H9 (cell line): ENCODE measurements at regions not wholly inside any gene's neighbourhood (a gene's known extent, or its start where the extent isn't known, plus 50 kb on each side); places are given as distances from the start of the nearest gene placed in this dataset.
"Not testable (repeated sequence)": the region's sequence is repeated elsewhere in the genome, so short reads cannot be mapped to it uniquely, and the experiment has no call there.

Source experiments
- DNase-seq: peaks from one replicate; pipeline ENCODE4 v3.0.0-alpha.2; 2017
- H2AFZ ChIP-seq: one replicate; pipeline ENCODE4 v1.6.1; 2013; ENCODE audit warnings: mild to moderate bottlenecking, low read length, control low read depth, moderate library complexity
- H2AK5ac ChIP-seq: 2 replicates; pipeline ENCODE4 v1.6.1; 2013; ENCODE audit warnings: low read length, control low read depth, mixed read lengths; ENCODE audit not compliant: insufficient read length
- H2BK120ac ChIP-seq: one replicate; pipeline ENCODE4 v1.6.1; 2013; ENCODE audit warnings: low read depth, mild to moderate bottlenecking, low read length, control low read depth, inconsistent platforms; ENCODE audit not compliant: poor library complexity, severe bottlenecking
- H2BK12ac ChIP-seq: 2 replicates; pipeline ENCODE4 v1.6.1; 2013; ENCODE audit warnings: low read length, control low read depth, mixed read lengths, low read depth; ENCODE audit not compliant: insufficient read length
- H2BK15ac ChIP-seq: 2 replicates; pipeline ENCODE4 v1.6.1; 2013; ENCODE audit warnings: low read depth, low read length, control low read depth
- H2BK20ac ChIP-seq: one replicate; pipeline ENCODE4 v1.6.1; 2013; ENCODE audit warnings: low read depth, mild to moderate bottlenecking, low read length, control low read depth, inconsistent platforms; ENCODE audit not compliant: poor library complexity, severe bottlenecking
- H2BK5ac ChIP-seq: 2 replicates; pipeline ENCODE4 v1.6.1; 2013; ENCODE audit warnings: low read length, control low read depth, mixed read lengths; ENCODE audit not compliant: insufficient read length
- H3K14ac ChIP-seq: 2 replicates; pipeline ENCODE4 v1.6.1; 2013; ENCODE audit warnings: low read length, control low read depth; ENCODE audit not compliant: insufficient read depth
- H3K18ac ChIP-seq: 2 replicates; pipeline ENCODE4 v1.6.1; 2013; ENCODE audit warnings: low read depth, mild to moderate bottlenecking, mixed read lengths, low read length, control low read depth; ENCODE audit not compliant: insufficient read length
- H3K23ac ChIP-seq: 2 replicates; pipeline ENCODE4 v1.6.1; 2013; ENCODE audit warnings: low read length, control low read depth, mixed read lengths, low read depth; ENCODE audit not compliant: insufficient read length
- H3K23me2 ChIP-seq: 2 replicates; pipeline ENCODE4 v1.6.1; 2013; ENCODE audit warnings: low read depth, mild to moderate bottlenecking, mixed read lengths, low read length, control low read depth; ENCODE audit not compliant: insufficient read length, poor library complexity, severe bottlenecking
- H3K27ac ChIP-seq: 2 replicates; pipeline ENCODE4 v1.5.1; 2013; ENCODE audit warnings: low read length, control low read depth, mixed read lengths, low read depth; ENCODE audit not compliant: insufficient read length
- H3K27me3 ChIP-seq: 2 replicates; pipeline ENCODE4 v1.6.1; 2013; ENCODE audit warnings: low read length, control low read depth, inconsistent platforms; ENCODE audit not compliant: insufficient read depth
- H3K4ac ChIP-seq: 2 replicates; pipeline ENCODE4 v1.6.1; 2013; ENCODE audit warnings: low read depth, mild to moderate bottlenecking, control low read depth, inconsistent platforms, low read length, moderate library complexity
- H3K4me1 ChIP-seq: 2 replicates; pipeline ENCODE4 v1.6.1; 2013; ENCODE audit warnings: low read length, control low read depth, inconsistent platforms; ENCODE audit not compliant: insufficient read depth
- H3K4me2 ChIP-seq: 2 replicates; pipeline ENCODE4 v1.6.1; 2013; ENCODE audit warnings: low read length, control low read depth, mixed read lengths; ENCODE audit not compliant: insufficient read length, insufficient read depth
- H3K56ac ChIP-seq: 2 replicates; pipeline ENCODE4 v1.6.1; 2013; ENCODE audit warnings: low read depth, mild to moderate bottlenecking, mixed read lengths, low read length, control low read depth; ENCODE audit not compliant: insufficient read length
- H3K79me1 ChIP-seq: 2 replicates; pipeline ENCODE4 v1.6.1; 2013; ENCODE audit warnings: low read depth, mild to moderate bottlenecking, moderate library complexity, low read length, control low read depth, inconsistent platforms; ENCODE audit not compliant: insufficient read depth, poor library complexity, severe bottlenecking
- H3K79me2 ChIP-seq: 2 replicates; pipeline ENCODE4 v1.6.1; 2013; ENCODE audit warnings: low read length, control low read depth, inconsistent platforms; ENCODE audit not compliant: insufficient read depth
- H3K9ac ChIP-seq: 2 replicates; pipeline ENCODE4 v1.6.1; 2013; ENCODE audit warnings: low read length, control low read depth, mixed read lengths; ENCODE audit not compliant: insufficient read length; ENCODE audit errors: extremely low read depth
- H3K9me3 ChIP-seq: one replicate; pipeline ENCODE4 v1.6.1; 2013; ENCODE audit warnings: low read depth, low read length, inconsistent platforms; ENCODE audit not compliant: control insufficient read depth
- H3T11ph ChIP-seq: one replicate; pipeline ENCODE4 v1.6.1; 2013; ENCODE audit warnings: mild to moderate bottlenecking, low read length, control low read depth, inconsistent platforms
- H4K20me1 ChIP-seq: one replicate; pipeline ENCODE4 v1.6.1; 2013; ENCODE audit not compliant: control insufficient read depth, insufficient read length, insufficient read depth
- H4K5ac ChIP-seq: 2 replicates; pipeline ENCODE4 v1.6.1; 2013; ENCODE audit warnings: low read depth, mild to moderate bottlenecking, mixed read lengths, low read length, control low read depth; ENCODE audit not compliant: insufficient read length
- H4K8ac ChIP-seq: replicated peaks from 2 replicates; pipeline ENCODE4 v1.6.1; 2013; ENCODE audit warnings: low read length, control low read depth, mixed read lengths, low read depth; ENCODE audit not compliant: insufficient read length
- H4K91ac ChIP-seq: 2 replicates; pipeline ENCODE4 v1.6.1; 2013; ENCODE audit warnings: low read depth, mild to moderate bottlenecking, moderate library complexity, mixed read lengths, low read length, control low read depth; ENCODE audit not compliant: insufficient read length
- H3K27ac Mint-ChIP-seq, 3 experiments: 2 replicates in 2 of 3; 3 replicates in 1 of 3; pipeline ENCODE4 v1.8.0; 2020 to 2021; ENCODE audit warnings: mixed read lengths in 3 of 3, mild to moderate bottlenecking in 1 of 3, moderate library complexity in 1 of 3
- H3K27me3 Mint-ChIP-seq: 2 replicates; pipeline ENCODE4 v1.8.0; 2021; ENCODE audit warnings: low read depth, mild to moderate bottlenecking, moderate library complexity, mixed read lengths
- H3K36me3 Mint-ChIP-seq, 3 experiments: 2 replicates in 2 of 3; 3 replicates in 1 of 3; pipeline ENCODE4 v1.8.0; 2020 to 2021; ENCODE audit warnings: low read depth in 3 of 3, mixed read lengths in 3 of 3; ENCODE audit not compliant: insufficient read depth in 1 of 3
- H3K4me1 Mint-ChIP-seq, 2 experiments: 2 replicates each; pipeline ENCODE4 v1.8.0; 2020; ENCODE audit warnings: mixed read lengths in 2 of 2
- H3K4me3 Mint-ChIP-seq, 2 experiments: 2 replicates in 1 of 2; 3 replicates in 1 of 2; pipeline ENCODE4 v1.8.0; 2020 to 2021; ENCODE audit warnings: mild to moderate bottlenecking in 2 of 2, mixed read lengths in 2 of 2, moderate library complexity in 1 of 2
- H3K9me3 Mint-ChIP-seq, 2 experiments: 2 replicates in 1 of 2; 3 replicates in 1 of 2; pipeline ENCODE4 v1.8.0; 2020; ENCODE audit warnings: mild to moderate bottlenecking in 2 of 2, mixed read lengths in 2 of 2, moderate library complexity in 1 of 2
- WGBS: extraction: QIAGEN DNeasy Blood & Tissue Kit; methylation state at CpG from one replicate; pipeline ENCODE4 v1.1.7; 2013; ENCODE audit warnings: missing lambda C conversion rate, low lambda C conversion rate, mixed read lengths; ENCODE audit not compliant: insufficient read length; ENCODE audit errors: extremely low coverage; 5-methylcytosine and 5-hydroxymethylcytosine counted together
- TF ChIP-seq, protein P1 (sequence below): fragments of 200-600 bp; sonication (generic); conservative IDR thresholded peaks from 3 replicates; pipeline ENCODE4 v1.8.0; 2021; ENCODE audit warnings: antibody characterized with exemption, mild to moderate bottlenecking

DNA sequence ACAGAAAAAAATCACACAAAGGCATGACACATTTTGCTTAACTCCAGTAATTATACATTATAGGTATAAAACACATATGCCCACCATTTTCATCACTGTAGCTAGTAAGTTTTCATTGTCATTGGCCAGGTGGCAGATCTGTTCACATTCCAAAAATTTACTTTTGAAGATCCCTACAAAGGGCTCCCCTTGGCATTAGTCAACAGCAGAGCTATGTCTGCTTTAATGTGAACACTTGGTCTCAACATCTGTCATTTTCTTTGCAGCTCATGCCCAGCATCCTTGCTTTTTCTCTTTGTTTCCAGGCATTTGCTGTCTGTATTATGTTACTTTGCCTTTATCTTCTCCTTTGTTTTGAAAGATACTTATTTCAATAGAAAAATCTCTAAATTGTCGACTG is 519.1 kb upstream of the FOXG1 start:
- peaks cover 2 to 4% (median 4%) of the 10 kb centered on the region in 3 experiments; a peak in 5 of 7 replicates for H3K36me3 Mint-ChIP-seq
- Histone ChIP-seq H2AFZ (no peak overlapping the region), H4K20me1 (no peaks in the 10 kb centered on the region), H2BK20ac (no peak overlapping the region), H4K5ac (no peak overlapping the region), H3K79me2 (no peaks in the 10 kb centered on the region), H2AK5ac (no peak overlapping the region), H3K18ac (no peak overlapping the region), H2BK5ac (no peak overlapping the region), H3K23ac (no peak overlapping the region), H3K79me1 (no peaks in the 10 kb centered on the region), H3K23me2 (no peaks in the 10 kb centered on the region), H3T11ph (no peak overlapping the region), H3K4ac (no peak overlapping the region), H3K27ac (no peak overlapping the region), H3K9ac (no peak overlapping the region), H3K27me3 (no peaks in the 10 kb centered on the region), H3K56ac (no peak overlapping the region), H3K4me2 (no peak overlapping the region), H2BK12ac (no peak overlapping the region), H2BK15ac (no peak overlapping the region), H3K14ac (no peak overlapping the region), H3K9me3 (no peaks in the 10 kb centered on the region), H4K91ac (no peak overlapping the region), H4K8ac (no peak overlapping the region), H2BK120ac (no peak overlapping the region), H3K4me1 (no peaks in the 10 kb centered on the region)
- H3K4me3 Mint-ChIP-seq: no peak overlapping the region
- TF ChIP-seq, protein P1, sequence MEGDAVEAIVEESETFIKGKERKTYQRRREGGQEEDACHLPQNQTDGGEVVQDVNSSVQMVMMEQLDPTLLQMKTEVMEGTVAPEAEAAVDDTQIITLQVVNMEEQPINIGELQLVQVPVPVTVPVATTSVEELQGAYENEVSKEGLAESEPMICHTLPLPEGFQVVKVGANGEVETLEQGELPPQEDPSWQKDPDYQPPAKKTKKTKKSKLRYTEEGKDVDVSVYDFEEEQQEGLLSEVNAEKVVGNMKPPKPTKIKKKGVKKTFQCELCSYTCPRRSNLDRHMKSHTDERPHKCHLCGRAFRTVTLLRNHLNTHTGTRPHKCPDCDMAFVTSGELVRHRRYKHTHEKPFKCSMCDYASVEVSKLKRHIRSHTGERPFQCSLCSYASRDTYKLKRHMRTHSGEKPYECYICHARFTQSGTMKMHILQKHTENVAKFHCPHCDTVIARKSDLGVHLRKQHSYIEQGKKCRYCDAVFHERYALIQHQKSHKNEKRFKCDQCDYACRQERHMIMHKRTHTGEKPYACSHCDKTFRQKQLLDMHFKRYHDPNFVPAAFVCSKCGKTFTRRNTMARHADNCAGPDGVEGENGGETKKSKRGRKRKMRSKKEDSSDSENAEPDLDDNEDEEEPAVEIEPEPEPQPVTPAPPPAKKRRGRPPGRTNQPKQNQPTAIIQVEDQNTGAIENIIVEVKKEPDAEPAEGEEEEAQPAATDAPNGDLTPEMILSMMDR: no peak
- H3K27me3 Mint-ChIP-seq: no peaks in the 10 kb centered on the region
- no peak overlapping the region for H3K27ac Mint-ChIP-seq
- WGBS: no CpG with 5 or more reads among the region's 1 CpG
- no peak for DNase-seq
- peaks cover 11 to 31% of the 10 kb centered on the region in 2 experiments for H3K9me3 Mint-ChIP-seq
- no peaks in the 10 kb centered on the region for H3K4me1 Mint-ChIP-seq

DNA sequence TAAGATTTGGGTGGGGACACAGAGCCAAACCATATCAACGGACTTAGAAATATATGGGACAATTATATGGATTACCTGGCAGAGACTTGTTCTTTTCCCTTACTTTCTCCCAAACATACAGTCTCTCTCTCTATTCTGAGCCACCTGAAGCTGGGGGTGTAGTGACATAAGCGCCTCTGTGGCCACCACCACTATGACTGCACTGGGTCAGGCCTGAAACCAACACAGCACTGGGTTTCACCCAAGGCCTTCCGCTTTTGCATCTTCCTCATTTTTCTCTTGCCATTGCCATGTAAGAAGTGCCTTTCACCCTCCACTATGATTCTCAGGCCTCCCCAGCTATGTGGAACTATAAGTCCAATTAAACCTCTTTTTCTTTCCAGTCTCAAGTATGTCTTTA is 514.5 kb upstream of the FOXG1 start:
- H3K4me2 ChIP-seq, H3K27me3 ChIP-seq, H3K4me1 ChIP-seq, H3K27ac Mint-ChIP-seq, H3K79me2 ChIP-seq, H3K27me3 Mint-ChIP-seq, H3K4me3 Mint-ChIP-seq, DNase-seq, H4K8ac ChIP-seq, H2BK5ac ChIP-seq, H3K23ac ChIP-seq, H2BK12ac ChIP-seq, H4K91ac ChIP-seq, H2BK15ac ChIP-seq, H3K18ac ChIP-seq, H3K56ac ChIP-seq, H3K9me3 ChIP-seq, H3K9ac ChIP-seq, H3K4ac ChIP-seq, H2BK20ac ChIP-seq, H4K20me1 ChIP-seq, H3T11ph ChIP-seq, H3K23me2 ChIP-seq, H3K27ac ChIP-seq, H2AFZ ChIP-seq, H2BK120ac ChIP-seq, H3K4me1 Mint-ChIP-seq, H2AK5ac ChIP-seq, H3K36me3 Mint-ChIP-seq, H3K79me1 ChIP-seq, H3K14ac ChIP-seq, H4K5ac ChIP-seq: not testable (repeated sequence)
- WGBS: no CpG with 5 or more reads among the region's 3 CpGs
- peaks cover 14 to 35% of the 10 kb centered on the region in 2 experiments for H3K9me3 Mint-ChIP-seq
